IPS-18a (cell line): ENCODE measurements at regions not wholly inside any gene's neighbourhood (a gene's known extent, or its start where the extent isn't known, plus 50 kb on each side); places are given as distances from the start of the nearest gene placed in this dataset.

Source experiments
- H3K27ac ChIP-seq: one replicate; pipeline ENCODE4 v1.5.1; 2013; ENCODE audit warnings: low read length
- H3K27me3 ChIP-seq: one replicate; pipeline ENCODE4 v1.6.1; 2013; ENCODE audit warnings: mild to moderate bottlenecking, low read length; ENCODE audit not compliant: control insufficient read depth, insufficient read depth
- H3K36me3 ChIP-seq: one replicate; pipeline ENCODE4 v1.6.1; 2013; ENCODE audit warnings: low read depth, low read length; ENCODE audit not compliant: control insufficient read depth
- H3K4me1 ChIP-seq: one replicate; pipeline ENCODE4 v1.6.1; 2013; ENCODE audit warnings: low read depth, low read length; ENCODE audit not compliant: control insufficient read depth
- H3K4me3 ChIP-seq: one replicate; pipeline ENCODE4 v1.5.1; 2013; ENCODE audit warnings: low read length
- H3K9ac ChIP-seq: one replicate; pipeline ENCODE4 v1.6.1; 2013; ENCODE audit warnings: mild to moderate bottlenecking, low read length, moderate library complexity
- H3K9me3 ChIP-seq: one replicate; pipeline ENCODE4 v1.6.1; 2013; ENCODE audit warnings: low read depth, low read length; ENCODE audit not compliant: control insufficient read depth

DNA sequence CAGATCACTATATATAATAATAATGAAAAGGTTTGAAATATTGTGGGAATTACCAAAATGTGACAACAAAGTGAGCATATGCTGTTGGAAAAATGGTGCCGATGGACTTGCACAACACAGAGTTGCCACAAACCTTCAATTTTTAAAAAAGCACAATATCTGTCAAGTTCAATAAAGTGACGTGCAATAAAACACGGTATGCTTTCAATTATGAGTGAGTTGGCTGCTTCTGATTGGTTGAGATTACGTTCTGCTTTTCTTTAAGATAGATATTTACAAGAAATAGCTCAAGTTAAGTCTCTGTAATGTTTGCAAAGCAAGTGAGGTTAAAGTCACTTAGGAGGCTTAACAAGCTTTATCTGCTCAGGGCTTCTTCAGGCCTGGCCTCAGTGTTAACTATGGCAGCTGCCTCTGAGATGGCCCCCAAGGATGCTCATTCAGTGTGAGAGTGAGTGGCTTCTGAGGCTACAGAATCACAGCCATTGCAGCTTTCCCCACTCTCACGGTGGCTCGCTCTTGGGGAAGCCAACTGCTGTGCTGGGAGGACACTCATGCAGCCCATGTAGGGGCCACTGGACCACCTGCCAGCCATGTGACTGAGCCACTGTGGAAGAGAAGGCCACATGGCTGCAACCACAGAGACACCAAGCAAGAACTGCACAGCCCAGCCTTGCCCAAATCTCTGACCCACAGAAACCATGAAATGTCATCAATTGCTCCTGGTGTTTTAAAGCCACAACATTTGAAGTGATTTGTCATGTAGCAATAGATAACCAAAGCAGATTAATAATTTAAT, 78.3 kb upstream of the TMEM72 start:
- no peaks in the 10 kb centered on the region for H3K27me3 ChIP-seq

DNA sequence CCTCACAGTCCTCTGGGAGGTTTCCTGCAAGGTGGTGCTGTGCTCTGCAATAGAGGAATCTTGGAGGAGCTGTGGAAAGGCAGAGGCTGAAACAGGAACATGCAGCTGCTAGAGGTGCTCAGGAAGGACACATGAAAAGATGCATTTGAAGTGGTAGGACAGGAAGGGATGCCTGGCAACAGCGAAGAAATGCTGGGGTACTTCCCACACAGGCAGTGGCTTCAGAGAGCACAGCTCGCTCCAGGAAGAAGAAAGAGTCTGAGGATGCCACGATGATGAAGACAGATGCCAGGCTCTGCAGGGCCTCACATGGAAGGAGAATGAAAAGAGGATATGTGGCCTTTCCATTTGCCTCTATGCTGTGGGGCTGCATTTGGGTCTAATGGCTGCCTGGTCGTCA, 77.0 kb upstream of the TMEM72 start:
- Histone ChIP-seq H3K4me1 (no peaks in the 10 kb centered on the region), H3K4me3 (no peak overlapping the region), H3K36me3 (no peaks in the 10 kb centered on the region), H3K27me3 (no peaks in the 10 kb centered on the region), H3K9me3 (no peaks in the 10 kb centered on the region), H3K9ac (no peak overlapping the region), H3K27ac (no peak overlapping the region)

More for the DNA sequence above, 78.3 kb upstream of the TMEM72 start:
- H3K27ac ChIP-seq = no peak overlapping the region
- H3K36me3 ChIP-seq = no peaks in the 10 kb centered on the region
- H3K9ac ChIP-seq = no peak overlapping the region
- H3K9me3 ChIP-seq = no peaks in the 10 kb centered on the region
- H3K4me3 ChIP-seq = no peak overlapping the region
- H3K4me1 ChIP-seq = no peaks in the 10 kb centered on the region

DNA sequence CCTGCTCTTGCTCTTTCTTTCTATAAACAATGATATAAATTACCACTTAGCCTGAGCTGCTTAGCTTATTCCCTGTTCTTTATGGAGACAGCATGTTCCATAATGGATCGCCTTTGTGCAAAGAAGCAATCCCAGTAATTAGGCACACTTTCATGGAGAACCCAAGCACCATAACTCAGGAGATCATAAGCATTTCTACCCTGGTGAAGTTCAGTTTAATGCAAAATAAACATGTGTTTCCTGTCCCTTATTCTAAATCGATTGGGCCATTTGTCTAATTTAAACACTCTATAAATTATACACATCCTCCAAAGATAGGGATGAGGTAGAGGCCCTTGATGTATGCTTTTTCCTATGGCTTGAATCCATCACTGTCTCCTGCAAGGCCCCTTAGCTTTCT, 75.8 kb upstream of the TMEM72 start:
- Histone ChIP-seq H3K9ac (no peak overlapping the region), H3K36me3 (no peaks in the 10 kb centered on the region), H3K4me1 (no peaks in the 10 kb centered on the region), H3K27ac (no peak overlapping the region), H3K9me3 (no peaks in the 10 kb centered on the region), H3K27me3 (no peaks in the 10 kb centered on the region), H3K4me3 (no peak overlapping the region)

DNA sequence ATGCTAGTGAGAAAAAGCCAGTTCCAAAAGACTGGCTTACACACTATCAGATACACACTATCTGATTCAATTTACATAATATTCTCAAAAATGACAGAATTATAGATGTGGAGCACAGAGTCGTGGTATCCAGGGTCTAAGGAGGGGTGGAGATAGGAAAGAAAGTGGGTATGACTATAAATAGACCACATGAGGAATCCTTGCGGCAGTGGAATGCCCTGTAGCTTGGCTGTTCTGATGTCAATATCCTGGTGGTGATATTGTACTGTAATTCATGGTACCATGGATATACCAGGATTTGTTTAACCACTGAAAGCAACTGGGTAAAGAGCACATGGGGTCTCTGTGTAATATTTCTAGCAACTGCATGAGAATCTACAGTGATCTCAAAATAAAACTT, 67.7 kb upstream of the TMEM72 start:
- Histone ChIP-seq H3K9me3 (no peaks in the 10 kb centered on the region), H3K27ac (no peak overlapping the region), H3K36me3 (no peaks in the 10 kb centered on the region), H3K27me3 (no peaks in the 10 kb centered on the region), H3K4me3 (no peak overlapping the region), H3K4me1 (no peaks in the 10 kb centered on the region), H3K9ac (no peak overlapping the region)

DNA sequence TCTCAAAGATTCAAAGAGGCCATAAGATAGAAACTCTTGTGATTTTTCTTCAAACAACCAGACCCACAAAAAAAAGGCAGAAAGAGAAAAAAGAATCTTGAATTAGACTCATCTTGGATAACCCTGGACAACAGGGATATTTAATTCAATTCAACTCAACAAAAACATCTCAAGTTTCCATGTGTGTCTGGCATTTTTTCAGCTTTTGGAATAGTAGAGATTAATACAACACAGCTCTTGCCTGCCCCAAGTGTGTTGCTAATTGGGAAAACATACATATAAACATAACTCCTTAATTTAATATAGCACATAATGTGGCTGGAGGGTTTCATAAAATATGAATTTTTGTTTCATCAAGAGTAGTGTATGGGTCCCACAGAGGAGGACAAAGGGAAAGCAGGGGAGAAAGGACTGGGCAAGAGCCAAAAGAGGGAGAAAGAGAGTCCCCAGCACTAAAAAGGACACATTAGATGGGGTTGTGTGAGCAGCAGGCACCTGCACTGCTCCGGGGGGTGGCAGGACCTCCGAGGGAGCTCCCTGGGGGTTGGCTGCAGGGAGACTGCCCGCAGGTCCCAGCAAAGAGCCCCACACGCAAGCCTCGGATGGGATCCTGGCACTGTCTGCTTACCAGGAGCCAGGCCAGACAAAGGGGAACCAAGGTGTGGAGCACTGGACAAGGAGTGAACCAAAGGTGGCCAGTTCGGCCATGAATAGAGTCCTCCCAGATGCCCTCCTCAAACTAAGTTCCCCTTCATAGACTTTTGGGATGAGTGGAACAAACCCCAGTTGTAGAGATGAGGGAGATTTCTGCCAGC, 65.6 kb upstream of the TMEM72 start:
- Histone ChIP-seq H3K27me3 (no peaks in the 10 kb centered on the region), H3K9ac (no peak overlapping the region), H3K36me3 (no peaks in the 10 kb centered on the region), H3K27ac (no peak overlapping the region), H3K4me3 (no peak overlapping the region), H3K9me3 (no peaks in the 10 kb centered on the region), H3K4me1 (no peaks in the 10 kb centered on the region)

DNA sequence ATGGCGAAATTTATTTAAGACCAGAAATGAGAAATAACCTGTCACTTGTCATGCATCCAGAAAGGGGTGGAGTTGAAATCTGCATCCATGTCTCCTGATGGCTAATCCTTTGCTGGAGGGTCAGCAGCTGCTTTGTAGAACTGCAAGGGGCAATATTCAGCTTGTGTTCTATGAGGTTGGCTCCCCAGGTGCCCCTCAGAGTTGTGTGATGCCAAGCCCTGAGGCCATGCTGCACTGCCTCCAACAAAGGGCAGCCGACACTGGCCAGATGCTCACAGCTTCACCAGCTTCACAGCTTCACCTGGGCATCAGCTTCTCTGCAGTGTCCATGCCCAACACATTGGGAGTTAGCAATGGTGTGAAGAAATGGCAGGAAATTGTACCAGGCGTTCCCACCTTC, 64.0 kb upstream of the TMEM72 start:
- Histone ChIP-seq H3K4me1 (no peaks in the 10 kb centered on the region), H3K27me3 (no peaks in the 10 kb centered on the region), H3K9ac (no peak overlapping the region), H3K4me3 (no peak overlapping the region), H3K36me3 (no peaks in the 10 kb centered on the region), H3K27ac (no peak overlapping the region), H3K9me3 (no peaks in the 10 kb centered on the region)

DNA sequence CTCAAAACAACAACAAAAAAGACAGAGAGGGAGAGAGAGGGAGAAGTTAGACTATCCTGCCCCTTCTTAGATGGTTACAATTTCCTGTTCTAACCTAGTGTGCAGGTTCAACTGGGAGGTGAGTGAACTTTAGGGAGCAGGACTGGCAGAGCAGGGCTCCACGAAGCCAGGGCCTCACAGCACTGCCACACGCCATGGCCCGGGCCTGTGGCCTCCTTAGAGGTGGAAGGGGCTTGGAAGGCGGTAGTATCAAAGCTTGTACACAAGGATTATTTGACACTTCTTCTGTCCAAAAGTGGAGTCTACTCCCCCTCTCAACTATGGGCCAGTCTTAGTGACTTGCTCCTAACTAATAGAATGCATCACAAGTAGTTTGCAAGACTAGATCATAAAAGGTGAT, 62.9 kb upstream of the TMEM72 start:
- no peak overlapping the region for H3K4me3 ChIP-seq
- no peak overlapping the region for H3K27ac ChIP-seq
- H3K27me3 ChIP-seq = no peaks in the 10 kb centered on the region
- H3K36me3 ChIP-seq = no peaks in the 10 kb centered on the region
- H3K9me3 ChIP-seq = no peaks in the 10 kb centered on the region
- H3K9ac ChIP-seq = no peak overlapping the region
- H3K4me1 ChIP-seq = no peaks in the 10 kb centered on the region

DNA sequence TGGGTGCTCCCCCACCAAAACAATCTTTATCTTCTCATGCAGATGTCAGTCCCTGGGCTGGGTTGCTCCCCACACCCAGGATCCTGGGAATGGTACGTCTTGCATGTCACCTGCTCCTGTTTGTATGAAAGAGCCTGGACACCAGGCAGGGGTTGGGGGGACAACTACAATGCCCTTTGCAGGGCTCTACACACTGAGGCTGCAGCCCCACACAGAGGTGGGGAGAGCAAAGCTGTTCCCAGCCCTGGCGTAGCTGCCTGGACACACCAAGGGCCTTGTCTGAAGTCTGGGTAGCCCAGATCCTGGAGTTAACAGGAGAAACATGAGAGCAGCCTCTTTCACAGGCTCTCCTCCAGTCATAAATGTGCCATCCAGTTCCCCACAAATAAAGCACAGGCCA, 61.2 kb upstream of the TMEM72 start:
- no peaks in the 10 kb centered on the region for H3K9me3 ChIP-seq
- H3K9ac ChIP-seq = no peak overlapping the region
- H3K27ac ChIP-seq = no peak overlapping the region
- no peaks in the 10 kb centered on the region for H3K4me1 ChIP-seq
- no peak overlapping the region for H3K4me3 ChIP-seq
- no peaks in the 10 kb centered on the region for H3K27me3 ChIP-seq
- H3K36me3 ChIP-seq = no peaks in the 10 kb centered on the region

DNA sequence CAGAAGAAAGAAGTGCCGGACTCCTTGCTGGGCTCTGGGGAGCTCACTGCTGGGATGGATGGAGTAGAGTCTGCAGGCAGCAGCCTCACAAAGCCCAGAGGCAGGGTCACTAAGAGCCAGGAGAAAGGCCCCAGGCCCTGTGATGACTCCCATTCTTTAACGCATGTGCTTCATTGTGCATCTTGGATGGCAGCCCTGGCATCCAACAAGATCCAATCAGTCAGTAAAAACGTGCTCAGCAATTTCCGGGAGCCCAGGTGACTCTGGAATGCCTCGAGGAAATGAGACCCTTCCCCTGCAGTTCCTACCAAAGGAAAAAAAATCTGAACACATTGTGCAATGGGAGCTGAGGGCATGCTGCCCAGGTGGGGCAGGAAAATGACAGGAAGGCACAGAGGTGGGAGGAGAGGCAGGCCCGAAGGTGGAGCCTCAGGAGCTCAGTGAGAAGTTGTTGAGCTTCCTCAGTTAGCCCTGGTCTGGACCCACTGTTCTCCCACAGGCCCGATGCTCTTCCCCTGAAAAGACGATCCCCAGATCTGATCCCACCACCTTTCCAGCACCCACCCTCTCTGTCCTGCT, 60.7 kb upstream of the TMEM72 start:
- Histone ChIP-seq H3K9ac (no peak overlapping the region), H3K27ac (no peak overlapping the region), H3K36me3 (no peaks in the 10 kb centered on the region), H3K27me3 (no peaks in the 10 kb centered on the region), H3K9me3 (no peaks in the 10 kb centered on the region), H3K4me1 (no peaks in the 10 kb centered on the region), H3K4me3 (no peak overlapping the region)

DNA sequence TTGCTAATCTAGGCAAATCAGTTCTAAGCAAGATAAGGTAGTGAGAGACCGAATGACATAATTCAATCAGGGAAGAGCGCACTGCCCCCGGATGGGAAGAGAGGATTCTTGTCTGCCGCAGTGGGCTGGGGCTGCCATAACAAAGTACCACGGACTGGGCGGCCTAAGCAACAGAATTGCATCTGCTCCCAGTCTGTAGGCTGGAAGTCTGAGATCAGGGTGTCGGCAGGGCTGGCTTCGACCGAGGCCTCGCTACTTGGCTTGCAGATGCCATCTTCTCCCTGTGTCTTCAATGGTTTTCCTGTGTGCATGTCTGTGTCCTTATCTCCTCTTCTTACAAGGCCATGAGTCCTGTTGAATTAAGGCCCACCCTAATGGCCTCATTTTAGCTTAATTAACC, 59.7 kb upstream of the TMEM72 start:
- Histone ChIP-seq H3K27ac (no peak overlapping the region), H3K9ac (no peak overlapping the region), H3K27me3 (no peaks in the 10 kb centered on the region), H3K4me1 (no peaks in the 10 kb centered on the region), H3K4me3 (no peak overlapping the region), H3K9me3 (no peaks in the 10 kb centered on the region), H3K36me3 (no peaks in the 10 kb centered on the region)

DNA sequence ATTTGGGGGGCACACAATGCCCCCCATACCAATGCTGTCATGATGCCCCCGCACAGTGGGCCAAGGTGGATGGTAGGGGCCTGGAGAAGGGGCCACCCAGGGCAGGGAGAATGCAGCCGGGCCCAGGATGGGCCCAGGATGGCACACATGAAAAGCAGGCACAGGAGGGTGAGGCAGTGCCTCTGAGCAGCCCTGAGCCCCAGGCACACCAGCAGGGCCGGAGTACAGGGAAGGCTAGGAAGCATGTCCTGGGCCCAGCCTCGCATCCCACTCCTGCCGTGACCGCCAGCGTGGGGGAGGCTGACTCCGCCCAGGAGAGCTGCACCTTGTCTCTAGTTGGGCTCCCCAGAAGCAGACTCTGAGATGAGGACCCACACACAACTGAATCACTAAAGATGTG, 59.3 kb upstream of the TMEM72 start:
- Histone ChIP-seq H3K27ac (no peak overlapping the region), H3K4me3 (no peak overlapping the region), H3K9ac (no peak overlapping the region), H3K27me3 (no peaks in the 10 kb centered on the region), H3K4me1 (no peaks in the 10 kb centered on the region), H3K9me3 (no peaks in the 10 kb centered on the region), H3K36me3 (no peaks in the 10 kb centered on the region)
